ENCODE measurements at regions not wholly inside any gene's neighbourhood (a gene's known extent, or its start where the extent isn't known, plus 50 kb on each side); places are given as distances from the start of the nearest gene placed in this dataset.
"Not testable (repeated sequence)": the region's sequence is repeated elsewhere in the genome, so short reads cannot be mapped to it uniquely, and the experiment has no call there.

GRCh38 chr17:20917610-20918306, 125.1 kb downstream of the USP22 start:
- H3K79me1 ChIP-seq (replicated peaks; ENCODE audit: low read length, poor library complexity, severe bottlenecking); H3K27me3 ChIP-seq (ENCODE audit: control insufficient read depth in 1 of 2, insufficient read depth in 1 of 2, low read length in 2 of 2); H3K4me2 ChIP-seq (ENCODE audit: low read length, poor library complexity, severe bottlenecking); H3K9ac ChIP-seq (ENCODE audit: low read length); H4K8ac ChIP-seq (ENCODE audit: low read length); H2BK12ac ChIP-seq (ENCODE audit: low read length in 2 of 2); H2BK15ac ChIP-seq (ENCODE audit: low read depth, poor library complexity, severe bottlenecking); H4K91ac ChIP-seq (ENCODE audit: low read length); H3K9me3 ChIP-seq (ENCODE audit: control insufficient read depth, low read length); H3K4ac ChIP-seq (ENCODE audit: low read depth in 1 of 2, low read length in 2 of 2); H3K14ac ChIP-seq (ENCODE audit: low read length in 2 of 2); H3K27ac ChIP-seq (ENCODE audit: low read length, poor library complexity, severe bottlenecking); H3K36me3 ChIP-seq (ENCODE audit: control insufficient read depth in 1 of 2, insufficient read depth in 2 of 2, low read depth in 1 of 2, low read length in 2 of 2); H2BK120ac ChIP-seq (ENCODE audit: low read depth, low read length); H3K23ac ChIP-seq (ENCODE audit: low read length in 2 of 2); H2AK5ac ChIP-seq (ENCODE audit: low read length, severe bottlenecking); DNase-seq; H2AFZ ChIP-seq (ENCODE audit: low read depth, low read length); H2BK5ac ChIP-seq (ENCODE audit: low read depth, low read length, poor library complexity, severe bottlenecking); H3K4me3 ChIP-seq (ENCODE audit: insufficient read depth in 1 of 2, low read depth in 1 of 2, low read length in 2 of 2); H3K4me1 ChIP-seq (ENCODE audit: control insufficient read depth, insufficient read depth, low read depth, low read length); H3K18ac ChIP-seq (ENCODE audit: low read depth in 1 of 2, low read length in 2 of 2): not testable (repeated sequence)
- WGBS: 100% methylated on average over 2 of the region's 10 CpGs

- peak overlapping the region; percentile 98 for H2BK5ac ChIP-seq (ENCODE audit: low read depth, low read length, poor library complexity, severe bottlenecking)
- WGBS: 100% methylated on average over 2 of the region's 3 CpGs
These were observed 122.6 kb downstream of the USP22 start for GRCh38 chr17:20920095-20920814.

GRCh38 chr17:20920815-20921199, 122.0 kb downstream of the USP22 start:
- H4K8ac ChIP-seq (ENCODE audit: low read length): no peak overlapping the region
- whole genome bisulfite sequencing: 12% methylated on average over 1 of the region's 1 CpG
- H3K9ac ChIP-seq (ENCODE audit: low read length): peak overlapping the region; percentile 37
- H3K4me1 ChIP-seq (ENCODE audit: control insufficient read depth, insufficient read depth, low read depth, low read length): peaks cover 15% of the 10 kb centered on the region
- H3K4ac ChIP-seq (ENCODE audit: low read depth in 1 of 2, low read length in 2 of 2): no peak overlapping the region
- H3K23ac ChIP-seq (ENCODE audit: low read length in 2 of 2): no peak overlapping the region
- no peak overlapping the region for H4K91ac ChIP-seq (ENCODE audit: low read length)
- no peak overlapping the region for H2BK15ac ChIP-seq (ENCODE audit: low read depth, poor library complexity, severe bottlenecking)
- H3K4me2 ChIP-seq (ENCODE audit: low read length, poor library complexity, severe bottlenecking): no peak overlapping the region
- no peak overlapping the region for H2BK12ac ChIP-seq (ENCODE audit: low read length in 2 of 2)
- peaks cover 2% of the 10 kb centered on the region for H3K79me1 ChIP-seq (replicated peaks; ENCODE audit: low read length, poor library complexity, severe bottlenecking)
- H3K4me3 ChIP-seq (ENCODE audit: insufficient read depth in 1 of 2, low read depth in 1 of 2, low read length in 2 of 2): no peak overlapping the region
- no peak overlapping the region for H2AK5ac ChIP-seq (ENCODE audit: low read length, severe bottlenecking)
- H2BK120ac ChIP-seq (ENCODE audit: low read depth, low read length): no peak overlapping the region
- H2BK5ac ChIP-seq (ENCODE audit: low read depth, low read length, poor library complexity, severe bottlenecking): peak overlapping the region; percentile 31
- H3K18ac ChIP-seq (ENCODE audit: low read depth in 1 of 2, low read length in 2 of 2): no peak overlapping the region
- H3K27ac ChIP-seq (ENCODE audit: low read length, poor library complexity, severe bottlenecking): peak overlapping the region; percentile 95
- no peaks in the 10 kb centered on the region for H3K36me3 ChIP-seq (ENCODE audit: control insufficient read depth in 1 of 2, insufficient read depth in 2 of 2, low read depth in 1 of 2, low read length in 2 of 2)
- H3K27me3 ChIP-seq (ENCODE audit: control insufficient read depth in 1 of 2, insufficient read depth in 1 of 2, low read length in 2 of 2): no peaks in the 10 kb centered on the region
- peak; percentile 73 for DNase-seq
- H3K14ac ChIP-seq (ENCODE audit: low read length in 2 of 2): no peak overlapping the region
- no peaks in the 10 kb centered on the region for H3K9me3 ChIP-seq (ENCODE audit: control insufficient read depth, low read length)
- no peak overlapping the region for H2AFZ ChIP-seq (ENCODE audit: low read depth, low read length)

More at GRCh38 chr17:20920095-20920814, 122.6 kb downstream of the USP22 start:
- peak overlapping the region in 1 of 2 experiments; percentile 64 for H3K18ac ChIP-seq (ENCODE audit: low read depth in 1 of 2, low read length in 2 of 2)
- no peak overlapping the region for H2AFZ ChIP-seq (ENCODE audit: low read depth, low read length)
- H3K9ac ChIP-seq (ENCODE audit: low read length): peak overlapping the region; percentile 37
- no peak overlapping the region for H4K91ac ChIP-seq (ENCODE audit: low read length)
- H3K36me3 ChIP-seq (ENCODE audit: control insufficient read depth in 1 of 2, insufficient read depth in 2 of 2, low read depth in 1 of 2, low read length in 2 of 2): no peaks in the 10 kb centered on the region
- H3K4me1 ChIP-seq (ENCODE audit: control insufficient read depth, insufficient read depth, low read depth, low read length): peaks cover 15% of the 10 kb centered on the region
- no peak overlapping the region for H3K4ac ChIP-seq (ENCODE audit: low read depth in 1 of 2, low read length in 2 of 2)
- no peak overlapping the region for H3K4me2 ChIP-seq (ENCODE audit: low read length, poor library complexity, severe bottlenecking)
- H3K23ac ChIP-seq (ENCODE audit: low read length in 2 of 2): no peak overlapping the region
- no peaks in the 10 kb centered on the region for H3K9me3 ChIP-seq (ENCODE audit: control insufficient read depth, low read length)
- H3K4me3 ChIP-seq (ENCODE audit: insufficient read depth in 1 of 2, low read depth in 1 of 2, low read length in 2 of 2): no peak overlapping the region
- H4K8ac ChIP-seq (ENCODE audit: low read length): no peak overlapping the region
- peaks cover 2% of the 10 kb centered on the region for H3K79me1 ChIP-seq (replicated peaks; ENCODE audit: low read length, poor library complexity, severe bottlenecking)
- H2AK5ac ChIP-seq (ENCODE audit: low read length, severe bottlenecking): peak overlapping the region; percentile 28
- no peaks in the 10 kb centered on the region for H3K27me3 ChIP-seq (ENCODE audit: control insufficient read depth in 1 of 2, insufficient read depth in 1 of 2, low read length in 2 of 2)
- peak overlapping the region; percentile 95 for H3K27ac ChIP-seq (ENCODE audit: low read length, poor library complexity, severe bottlenecking)
- H3K14ac ChIP-seq (ENCODE audit: low read length in 2 of 2): no peak overlapping the region
- H2BK15ac ChIP-seq (ENCODE audit: low read depth, poor library complexity, severe bottlenecking): no peak overlapping the region
- no peak for DNase-seq
- H2BK12ac ChIP-seq (ENCODE audit: low read length in 2 of 2): no peak overlapping the region
- no peak overlapping the region for H2BK120ac ChIP-seq (ENCODE audit: low read depth, low read length)

- no peak overlapping the region for H3K23ac ChIP-seq (ENCODE audit: low read length in 2 of 2)
- peak overlapping the region; percentile 57 for H2BK5ac ChIP-seq (ENCODE audit: low read depth, low read length, poor library complexity, severe bottlenecking)
- peak overlapping the region in 1 of 2 experiments; percentile 12 for H3K4me3 ChIP-seq (ENCODE audit: insufficient read depth in 1 of 2, low read depth in 1 of 2, low read length in 2 of 2)
- no peak overlapping the region for H3K14ac ChIP-seq (ENCODE audit: low read length in 2 of 2)
- H2BK15ac ChIP-seq (ENCODE audit: low read depth, poor library complexity, severe bottlenecking): no peak overlapping the region
- H3K36me3 ChIP-seq (ENCODE audit: control insufficient read depth in 1 of 2, insufficient read depth in 2 of 2, low read depth in 1 of 2, low read length in 2 of 2): no peaks in the 10 kb centered on the region
- H3K27ac ChIP-seq (ENCODE audit: low read length, poor library complexity, severe bottlenecking): peak overlapping the region; percentile 95
- DNase-seq: peak; percentile 72
- peak overlapping the region in 1 of 2 experiments; percentile 76 for H3K18ac ChIP-seq (ENCODE audit: low read depth in 1 of 2, low read length in 2 of 2)
- H3K4me1 ChIP-seq (ENCODE audit: control insufficient read depth, insufficient read depth, low read depth, low read length): peaks cover 15% of the 10 kb centered on the region
- WGBS: 89% methylated on average over 1 of the region's 1 CpG
- no peak overlapping the region for H4K8ac ChIP-seq (ENCODE audit: low read length)
- H2BK120ac ChIP-seq (ENCODE audit: low read depth, low read length): no peak overlapping the region
- H3K9ac ChIP-seq (ENCODE audit: low read length): peak overlapping the region; percentile 24
- H4K91ac ChIP-seq (ENCODE audit: low read length): no peak overlapping the region
- H2AFZ ChIP-seq (ENCODE audit: low read depth, low read length): no peak overlapping the region
- peak overlapping the region; percentile 96 for H2AK5ac ChIP-seq (ENCODE audit: low read length, severe bottlenecking)
- no peaks in the 10 kb centered on the region for H3K9me3 ChIP-seq (ENCODE audit: control insufficient read depth, low read length)
- no peaks in the 10 kb centered on the region for H3K27me3 ChIP-seq (ENCODE audit: control insufficient read depth in 1 of 2, insufficient read depth in 1 of 2, low read length in 2 of 2)
- H3K4me2 ChIP-seq (ENCODE audit: low read length, poor library complexity, severe bottlenecking): no peak overlapping the region
- H3K79me1 ChIP-seq (replicated peaks; ENCODE audit: low read length, poor library complexity, severe bottlenecking): no peaks in the 10 kb centered on the region
- H3K4ac ChIP-seq (ENCODE audit: low read depth in 1 of 2, low read length in 2 of 2): no peak overlapping the region
- H2BK12ac ChIP-seq (ENCODE audit: low read length in 2 of 2): peak overlapping the region in 1 of 2 experiments; percentile 82
These were observed 120.6 kb downstream of the USP22 start for GRCh38 chr17:20922128-20922670.
